ENCODE measurements at regions not wholly inside any gene's neighbourhood (a gene's known extent, or its start where the extent isn't known, plus 50 kb on each side); places are given as distances from the start of the nearest gene placed in this dataset.

DNA sequence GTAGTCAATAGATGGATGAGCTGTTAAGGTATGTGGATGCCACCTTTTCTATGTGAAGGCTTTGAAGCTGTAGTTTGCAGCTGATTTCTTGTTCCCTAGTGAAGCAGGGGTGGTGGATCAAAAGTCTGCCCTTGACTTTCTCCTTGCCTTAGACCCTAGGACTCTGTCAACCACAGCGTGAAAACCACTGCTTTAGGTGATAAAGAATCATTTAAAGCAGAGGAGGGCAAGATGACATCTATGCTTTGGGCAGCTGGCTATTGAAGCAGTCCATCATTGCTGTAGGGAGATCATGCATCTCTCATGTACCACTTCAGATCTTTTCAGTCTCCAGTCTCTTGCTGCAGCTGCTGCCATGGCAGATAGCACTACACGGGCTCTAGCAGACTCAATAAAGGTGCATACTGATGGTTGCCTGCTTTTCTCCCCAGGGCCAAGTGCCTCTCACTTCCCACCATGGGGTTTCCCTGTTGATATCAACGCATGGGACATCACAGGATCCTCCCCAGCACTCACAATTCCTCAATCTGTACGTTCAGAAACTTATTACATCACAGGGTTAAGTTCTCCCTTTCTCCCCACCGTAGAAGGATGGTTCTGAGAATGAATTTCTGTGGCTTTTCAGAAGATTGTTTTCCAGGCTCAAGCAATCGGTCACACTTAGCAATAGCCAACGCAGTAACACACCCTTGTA is 122.0 kb upstream of the STMND1 start:
- TF ChIP-seq, protein P1, sequence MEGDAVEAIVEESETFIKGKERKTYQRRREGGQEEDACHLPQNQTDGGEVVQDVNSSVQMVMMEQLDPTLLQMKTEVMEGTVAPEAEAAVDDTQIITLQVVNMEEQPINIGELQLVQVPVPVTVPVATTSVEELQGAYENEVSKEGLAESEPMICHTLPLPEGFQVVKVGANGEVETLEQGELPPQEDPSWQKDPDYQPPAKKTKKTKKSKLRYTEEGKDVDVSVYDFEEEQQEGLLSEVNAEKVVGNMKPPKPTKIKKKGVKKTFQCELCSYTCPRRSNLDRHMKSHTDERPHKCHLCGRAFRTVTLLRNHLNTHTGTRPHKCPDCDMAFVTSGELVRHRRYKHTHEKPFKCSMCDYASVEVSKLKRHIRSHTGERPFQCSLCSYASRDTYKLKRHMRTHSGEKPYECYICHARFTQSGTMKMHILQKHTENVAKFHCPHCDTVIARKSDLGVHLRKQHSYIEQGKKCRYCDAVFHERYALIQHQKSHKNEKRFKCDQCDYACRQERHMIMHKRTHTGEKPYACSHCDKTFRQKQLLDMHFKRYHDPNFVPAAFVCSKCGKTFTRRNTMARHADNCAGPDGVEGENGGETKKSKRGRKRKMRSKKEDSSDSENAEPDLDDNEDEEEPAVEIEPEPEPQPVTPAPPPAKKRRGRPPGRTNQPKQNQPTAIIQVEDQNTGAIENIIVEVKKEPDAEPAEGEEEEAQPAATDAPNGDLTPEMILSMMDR (IDR thresholded peaks at IDR 0.05 in 4 of 5, conservative IDR thresholded peaks at IDR 0.05 in 1 of 5): no peak
- no peak for TF ChIP-seq POLR2A (IDR thresholded peaks at IDR 0.05)
